ENCODE measurements at regions not wholly inside any gene's neighbourhood (a gene's known extent, or its start where the extent isn't known, plus 50 kb on each side); places are given as distances from the start of the nearest gene placed in this dataset.
"Not testable (repeated sequence)": the region's sequence is repeated elsewhere in the genome, so short reads cannot be mapped to it uniquely, and the experiment has no call there.

- not testable (repeated sequence) for TF ChIP-seq POLR2AphosphoS5 (IDR thresholded peaks at IDR 0.05)
- TF ChIP-seq, protein P1, sequence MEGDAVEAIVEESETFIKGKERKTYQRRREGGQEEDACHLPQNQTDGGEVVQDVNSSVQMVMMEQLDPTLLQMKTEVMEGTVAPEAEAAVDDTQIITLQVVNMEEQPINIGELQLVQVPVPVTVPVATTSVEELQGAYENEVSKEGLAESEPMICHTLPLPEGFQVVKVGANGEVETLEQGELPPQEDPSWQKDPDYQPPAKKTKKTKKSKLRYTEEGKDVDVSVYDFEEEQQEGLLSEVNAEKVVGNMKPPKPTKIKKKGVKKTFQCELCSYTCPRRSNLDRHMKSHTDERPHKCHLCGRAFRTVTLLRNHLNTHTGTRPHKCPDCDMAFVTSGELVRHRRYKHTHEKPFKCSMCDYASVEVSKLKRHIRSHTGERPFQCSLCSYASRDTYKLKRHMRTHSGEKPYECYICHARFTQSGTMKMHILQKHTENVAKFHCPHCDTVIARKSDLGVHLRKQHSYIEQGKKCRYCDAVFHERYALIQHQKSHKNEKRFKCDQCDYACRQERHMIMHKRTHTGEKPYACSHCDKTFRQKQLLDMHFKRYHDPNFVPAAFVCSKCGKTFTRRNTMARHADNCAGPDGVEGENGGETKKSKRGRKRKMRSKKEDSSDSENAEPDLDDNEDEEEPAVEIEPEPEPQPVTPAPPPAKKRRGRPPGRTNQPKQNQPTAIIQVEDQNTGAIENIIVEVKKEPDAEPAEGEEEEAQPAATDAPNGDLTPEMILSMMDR (IDR thresholded peaks at IDR 0.05) = not testable (repeated sequence)
Measured at GRCh38 chr16:32152434-32152833, 100.7 kb upstream of the TP53TG3D start.

Data from prostate gland (tissue), 2 donors.